ENCODE measurements at regions not wholly inside any gene's neighbourhood (a gene's known extent, or its start where the extent isn't known, plus 50 kb on each side); places are given as distances from the start of the nearest gene placed in this dataset.

DNA sequence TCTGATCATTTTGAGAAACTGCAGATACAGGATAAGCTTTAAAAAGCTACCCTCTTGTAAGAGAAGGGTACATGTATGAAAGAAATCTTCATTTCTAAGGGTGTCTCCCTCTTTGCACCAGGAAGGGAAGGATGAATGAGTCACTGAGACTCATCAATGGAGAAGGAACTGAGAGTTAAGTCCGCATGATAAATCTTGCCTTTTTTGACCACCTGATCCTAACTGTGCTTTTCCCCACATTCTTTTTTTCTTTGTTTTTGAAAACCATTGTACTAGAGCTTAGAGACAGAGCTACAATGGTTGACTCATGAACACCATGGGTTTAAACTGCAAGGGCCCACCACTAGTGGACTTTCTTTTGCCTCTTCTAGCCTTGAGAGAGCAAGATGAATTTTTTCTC, 353.0 kb upstream of the RGS17 start:
- 8% methylated on average over 1 of the region's 1 CpG for WGBS (ENCODE audit: insufficient coverage, low coverage, missing lambda C conversion rate)
- no peak overlapping the region for H2AFZ ChIP-seq (ENCODE audit: low read depth, low read length)
- H3K27me3 ChIP-seq (ENCODE audit: control insufficient read depth in 2 of 2, insufficient read depth in 2 of 2, low read length in 2 of 2), result no peaks in the 10 kb centered on the region
- no peak overlapping the region for H3K27ac ChIP-seq (ENCODE audit: extremely low read depth, low read depth, low read length)
- CTCF ChIA-PET (ENCODE audit: low intra/inter-chr PET ratio), result no interaction called here
- BruUV-seq (replicated peaks), result no TSS peak
- no peaks in the 10 kb centered on the region for H3K4me1 ChIP-seq (replicated peaks in 1 of 2; ENCODE audit: control insufficient read depth in 2 of 2, insufficient read depth in 2 of 2, low read length in 2 of 2)
- H3K4me2 ChIP-seq (ENCODE audit: insufficient read depth, low read length), result no peak overlapping the region
- intact Hi-C loops (cut with micrococcal nuclease), result no loop called here
- POLR2A ChIA-PET, result no interaction called here
- FAIRE-seq (no peak), DNase-seq (ENCODE audit: extremely low read depth in 1 of 4, low spot score in 3 of 4) (no peak), ATAC-seq (no peak)
- in situ Hi-C loops (cut with MboI), result no loop called here
- no peak overlapping the region for H3K4me3 ChIP-seq
- H3K9me1 ChIP-seq (ENCODE audit: control insufficient read depth, insufficient read depth, low read length), result no peaks in the 10 kb centered on the region
- H3K9me3 ChIP-seq (replicated peaks; ENCODE audit: control insufficient read depth, insufficient read depth, low read depth, low read length), result peaks cover 3% of the 10 kb centered on the region; the same call in 1 of the 2 replicates
- no peak overlapping the region for H3K9ac ChIP-seq (ENCODE audit: insufficient read depth in 1 of 2, low read depth in 2 of 2, low read length in 2 of 2)
- H3K36me3 ChIP-seq (ENCODE audit: control insufficient read depth, insufficient read depth, low read length), result no peaks in the 10 kb centered on the region
- H3K79me2 ChIP-seq (ENCODE audit: control insufficient read depth, insufficient read depth, low read length), result no peaks in the 10 kb centered on the region
- no peaks in the 10 kb centered on the region for H4K20me1 ChIP-seq (replicated peaks; ENCODE audit: control insufficient read depth, insufficient read depth, low read length)
- no peak for TF ChIP-seq AFF1 (IDR thresholded peaks at IDR 0.05; ENCODE audit: low read depth in 1 of 2, partially characterized antibody in 2 of 2)
- TF ChIP-seq RBM34 (IDR thresholded peaks at IDR 0.05; ENCODE audit: borderline replicate concordance, insufficient read depth, low read length), result no peak
- no peak for TF ChIP-seq RAD51 (IDR thresholded peaks at IDR 0.05; ENCODE audit: borderline replicate concordance, low read depth)
- TF ChIP-seq POLR2A (conservative IDR thresholded peaks at IDR 0.05), result no peak
- no peak for TF ChIP-seq NELFE (IDR thresholded peaks at IDR 0.05; ENCODE audit: insufficient read depth, insufficient read length)
- TF ChIP-seq, protein P1, sequence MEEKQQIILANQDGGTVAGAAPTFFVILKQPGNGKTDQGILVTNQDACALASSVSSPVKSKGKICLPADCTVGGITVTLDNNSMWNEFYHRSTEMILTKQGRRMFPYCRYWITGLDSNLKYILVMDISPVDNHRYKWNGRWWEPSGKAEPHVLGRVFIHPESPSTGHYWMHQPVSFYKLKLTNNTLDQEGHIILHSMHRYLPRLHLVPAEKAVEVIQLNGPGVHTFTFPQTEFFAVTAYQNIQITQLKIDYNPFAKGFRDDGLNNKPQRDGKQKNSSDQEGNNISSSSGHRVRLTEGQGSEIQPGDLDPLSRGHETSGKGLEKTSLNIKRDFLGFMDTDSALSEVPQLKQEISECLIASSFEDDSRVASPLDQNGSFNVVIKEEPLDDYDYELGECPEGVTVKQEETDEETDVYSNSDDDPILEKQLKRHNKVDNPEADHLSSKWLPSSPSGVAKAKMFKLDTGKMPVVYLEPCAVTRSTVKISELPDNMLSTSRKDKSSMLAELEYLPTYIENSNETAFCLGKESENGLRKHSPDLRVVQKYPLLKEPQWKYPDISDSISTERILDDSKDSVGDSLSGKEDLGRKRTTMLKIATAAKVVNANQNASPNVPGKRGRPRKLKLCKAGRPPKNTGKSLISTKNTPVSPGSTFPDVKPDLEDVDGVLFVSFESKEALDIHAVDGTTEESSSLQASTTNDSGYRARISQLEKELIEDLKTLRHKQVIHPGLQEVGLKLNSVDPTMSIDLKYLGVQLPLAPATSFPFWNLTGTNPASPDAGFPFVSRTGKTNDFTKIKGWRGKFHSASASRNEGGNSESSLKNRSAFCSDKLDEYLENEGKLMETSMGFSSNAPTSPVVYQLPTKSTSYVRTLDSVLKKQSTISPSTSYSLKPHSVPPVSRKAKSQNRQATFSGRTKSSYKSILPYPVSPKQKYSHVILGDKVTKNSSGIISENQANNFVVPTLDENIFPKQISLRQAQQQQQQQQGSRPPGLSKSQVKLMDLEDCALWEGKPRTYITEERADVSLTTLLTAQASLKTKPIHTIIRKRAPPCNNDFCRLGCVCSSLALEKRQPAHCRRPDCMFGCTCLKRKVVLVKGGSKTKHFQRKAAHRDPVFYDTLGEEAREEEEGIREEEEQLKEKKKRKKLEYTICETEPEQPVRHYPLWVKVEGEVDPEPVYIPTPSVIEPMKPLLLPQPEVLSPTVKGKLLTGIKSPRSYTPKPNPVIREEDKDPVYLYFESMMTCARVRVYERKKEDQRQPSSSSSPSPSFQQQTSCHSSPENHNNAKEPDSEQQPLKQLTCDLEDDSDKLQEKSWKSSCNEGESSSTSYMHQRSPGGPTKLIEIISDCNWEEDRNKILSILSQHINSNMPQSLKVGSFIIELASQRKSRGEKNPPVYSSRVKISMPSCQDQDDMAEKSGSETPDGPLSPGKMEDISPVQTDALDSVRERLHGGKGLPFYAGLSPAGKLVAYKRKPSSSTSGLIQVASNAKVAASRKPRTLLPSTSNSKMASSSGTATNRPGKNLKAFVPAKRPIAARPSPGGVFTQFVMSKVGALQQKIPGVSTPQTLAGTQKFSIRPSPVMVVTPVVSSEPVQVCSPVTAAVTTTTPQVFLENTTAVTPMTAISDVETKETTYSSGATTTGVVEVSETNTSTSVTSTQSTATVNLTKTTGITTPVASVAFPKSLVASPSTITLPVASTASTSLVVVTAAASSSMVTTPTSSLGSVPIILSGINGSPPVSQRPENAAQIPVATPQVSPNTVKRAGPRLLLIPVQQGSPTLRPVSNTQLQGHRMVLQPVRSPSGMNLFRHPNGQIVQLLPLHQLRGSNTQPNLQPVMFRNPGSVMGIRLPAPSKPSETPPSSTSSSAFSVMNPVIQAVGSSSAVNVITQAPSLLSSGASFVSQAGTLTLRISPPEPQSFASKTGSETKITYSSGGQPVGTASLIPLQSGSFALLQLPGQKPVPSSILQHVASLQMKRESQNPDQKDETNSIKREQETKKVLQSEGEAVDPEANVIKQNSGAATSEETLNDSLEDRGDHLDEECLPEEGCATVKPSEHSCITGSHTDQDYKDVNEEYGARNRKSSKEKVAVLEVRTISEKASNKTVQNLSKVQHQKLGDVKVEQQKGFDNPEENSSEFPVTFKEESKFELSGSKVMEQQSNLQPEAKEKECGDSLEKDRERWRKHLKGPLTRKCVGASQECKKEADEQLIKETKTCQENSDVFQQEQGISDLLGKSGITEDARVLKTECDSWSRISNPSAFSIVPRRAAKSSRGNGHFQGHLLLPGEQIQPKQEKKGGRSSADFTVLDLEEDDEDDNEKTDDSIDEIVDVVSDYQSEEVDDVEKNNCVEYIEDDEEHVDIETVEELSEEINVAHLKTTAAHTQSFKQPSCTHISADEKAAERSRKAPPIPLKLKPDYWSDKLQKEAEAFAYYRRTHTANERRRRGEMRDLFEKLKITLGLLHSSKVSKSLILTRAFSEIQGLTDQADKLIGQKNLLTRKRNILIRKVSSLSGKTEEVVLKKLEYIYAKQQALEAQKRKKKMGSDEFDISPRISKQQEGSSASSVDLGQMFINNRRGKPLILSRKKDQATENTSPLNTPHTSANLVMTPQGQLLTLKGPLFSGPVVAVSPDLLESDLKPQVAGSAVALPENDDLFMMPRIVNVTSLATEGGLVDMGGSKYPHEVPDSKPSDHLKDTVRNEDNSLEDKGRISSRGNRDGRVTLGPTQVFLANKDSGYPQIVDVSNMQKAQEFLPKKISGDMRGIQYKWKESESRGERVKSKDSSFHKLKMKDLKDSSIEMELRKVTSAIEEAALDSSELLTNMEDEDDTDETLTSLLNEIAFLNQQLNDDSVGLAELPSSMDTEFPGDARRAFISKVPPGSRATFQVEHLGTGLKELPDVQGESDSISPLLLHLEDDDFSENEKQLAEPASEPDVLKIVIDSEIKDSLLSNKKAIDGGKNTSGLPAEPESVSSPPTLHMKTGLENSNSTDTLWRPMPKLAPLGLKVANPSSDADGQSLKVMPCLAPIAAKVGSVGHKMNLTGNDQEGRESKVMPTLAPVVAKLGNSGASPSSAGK (IDR thresholded peaks at IDR 0.05), result no peak
- TF ChIP-seq ZNF121 (CRISPR knock-in tag; conservative IDR thresholded peaks at IDR 0.05), result no peak
- no peak for TF ChIP-seq TEAD1 (CRISPR knock-in tag; IDR thresholded peaks at IDR 0.05)
- TF ChIP-seq NCOR1 (IDR thresholded peaks at IDR 0.05), result no peak
